Lung microvascular endothelial cell (primary cell): ENCODE measurements at regions not wholly inside any gene's neighbourhood (a gene's known extent, or its start where the extent isn't known, plus 50 kb on each side); places are given as distances from the start of the nearest gene placed in this dataset.
A peak's percentile ranks its signal among the peaks of the same experiment; 100 is the strongest.
"Not testable (repeated sequence)": the region's sequence is repeated elsewhere in the genome, so short reads cannot be mapped to it uniquely, and the experiment has no call there.

Source experiments
- DNase-seq, 2 donors: peaks; one replicate each; pipeline versions ENCODE4 v3.0.0 to v3.0.0-alpha.2; 2010; ENCODE audit warnings: low read depth in 2 of 2

- DNase-seq: not testable (repeated sequence)
Observed at GRCh38 chr5:176140138-176140537, 98.1 kb upstream of the SIMC1 start.

DNA sequence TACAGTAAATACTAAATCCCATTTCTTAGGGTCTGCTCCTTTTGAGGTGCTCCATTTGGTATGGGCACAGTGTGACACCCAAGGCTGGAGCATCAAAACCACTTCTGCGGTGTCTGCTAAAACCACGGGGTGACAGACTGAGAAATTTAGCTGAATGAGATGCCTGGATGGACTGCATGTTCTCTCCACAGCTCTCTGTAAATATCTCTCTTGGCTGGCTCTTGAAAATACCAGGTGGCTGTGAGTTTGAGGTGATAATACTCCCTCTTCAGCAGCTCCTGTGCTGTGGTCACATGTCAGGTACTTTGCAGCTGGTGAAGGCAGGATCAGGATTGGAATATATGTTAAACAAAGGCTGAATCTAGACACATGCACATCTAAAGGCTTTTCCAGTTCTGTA lies 93.7 kb upstream of the SIMC1 start:
- DNase-seq: no peak

DNA sequence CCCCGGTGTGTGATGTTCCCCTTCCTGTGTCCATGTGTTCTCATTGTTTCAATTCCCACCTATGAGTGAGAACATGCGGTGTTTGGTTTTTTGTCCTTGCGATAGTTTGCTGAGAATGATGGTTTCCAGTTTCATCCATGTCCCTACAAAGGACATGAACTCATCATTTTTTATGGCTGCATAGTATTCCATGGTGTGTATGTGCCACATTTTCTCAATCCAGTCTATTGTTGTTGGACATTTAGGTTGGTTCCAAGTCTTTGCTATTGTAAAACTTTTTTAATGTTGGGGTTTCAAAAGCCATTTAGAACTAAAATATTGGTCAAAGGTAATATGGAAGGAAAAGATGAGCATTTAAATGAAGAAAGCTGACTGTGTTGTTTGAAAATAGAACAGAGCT lies 88.3 kb upstream of the SIMC1 start:
- DNase-seq: not testable (repeated sequence)

GRCh38 chr5:176151281-176151680 lies 86.9 kb upstream of the SIMC1 start:
- no peak for DNase-seq

GRCh38 chr5:176152191-176152929 lies 85.9 kb upstream of the SIMC1 start:
- no peak for DNase-seq

DNA sequence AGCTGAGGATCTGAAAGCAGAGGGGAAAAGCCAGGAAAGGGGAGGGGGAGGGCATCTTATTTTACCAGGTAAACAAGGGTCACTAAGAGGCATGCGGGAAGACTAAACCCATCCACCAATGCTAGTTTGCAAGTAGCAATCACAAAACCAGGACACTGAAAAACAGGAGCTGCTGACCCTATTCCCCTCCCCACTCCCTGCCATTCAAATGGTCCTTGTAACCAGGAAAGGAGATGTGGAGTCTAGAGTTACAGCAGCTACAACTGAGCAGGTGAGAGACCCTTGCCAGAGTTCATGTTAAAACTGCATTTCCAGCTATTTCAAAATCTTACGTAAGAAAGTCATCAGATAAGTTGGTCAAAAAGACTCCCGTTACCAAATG lies 85.3 kb upstream of the SIMC1 start:
- DNase-seq: no peak

- DNase-seq: peak; percentile 28 to 58
Observed at GRCh38 chr5:176153741-176154140, 84.5 kb upstream of the SIMC1 start.

GRCh38 chr5:176154821-176155220 lies 83.4 kb upstream of the SIMC1 start:
- DNase-seq: no peak

DNA sequence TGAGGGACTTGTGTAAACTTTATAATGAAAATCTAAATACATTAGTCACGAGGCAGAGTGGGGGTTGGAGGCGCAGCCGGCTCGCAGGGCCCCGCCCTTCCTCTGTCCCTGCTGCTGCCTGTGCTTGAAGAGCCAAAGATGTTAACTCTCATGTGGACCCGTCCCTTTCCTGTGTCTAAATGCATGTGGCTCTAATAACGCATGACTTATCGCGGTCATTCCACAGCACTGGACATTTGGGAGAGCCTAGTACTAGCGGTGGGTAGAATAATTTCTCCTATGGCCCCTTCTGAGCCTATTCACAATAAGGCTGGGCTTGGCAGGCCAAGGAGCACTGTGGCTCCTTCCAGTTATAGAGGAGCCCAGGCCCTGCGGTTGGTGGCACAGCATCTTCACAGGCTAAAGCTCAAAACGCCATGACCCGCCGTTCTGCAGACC lies 82.3 kb upstream of the SIMC1 start:
- peak in 1 of 2 donors; percentile 19 for DNase-seq

DNA sequence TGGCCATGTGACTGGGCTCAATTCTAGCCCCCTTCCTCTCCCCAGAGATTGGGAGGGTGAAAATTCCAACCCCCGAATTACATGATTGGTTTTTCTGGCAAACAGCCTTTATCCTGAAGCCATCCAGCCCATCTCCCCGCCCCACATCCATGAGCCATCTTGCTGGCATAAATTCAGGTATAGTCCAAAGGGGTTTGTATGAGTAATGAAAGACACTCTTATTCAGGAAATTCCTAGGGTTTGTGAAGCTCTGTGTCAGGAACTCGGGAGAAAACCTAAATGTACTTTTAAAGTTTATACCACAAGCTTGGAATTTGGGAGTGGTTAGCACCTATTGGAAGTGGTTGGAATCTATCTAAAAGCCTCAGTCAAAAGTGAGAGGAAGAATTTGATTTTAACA lies 80.6 kb upstream of the SIMC1 start:
- DNase-seq: peak in 1 of 2 donors; percentile 10

GRCh38 chr5:176161431-176161830 lies 76.8 kb upstream of the SIMC1 start:
- no peak for DNase-seq

DNA sequence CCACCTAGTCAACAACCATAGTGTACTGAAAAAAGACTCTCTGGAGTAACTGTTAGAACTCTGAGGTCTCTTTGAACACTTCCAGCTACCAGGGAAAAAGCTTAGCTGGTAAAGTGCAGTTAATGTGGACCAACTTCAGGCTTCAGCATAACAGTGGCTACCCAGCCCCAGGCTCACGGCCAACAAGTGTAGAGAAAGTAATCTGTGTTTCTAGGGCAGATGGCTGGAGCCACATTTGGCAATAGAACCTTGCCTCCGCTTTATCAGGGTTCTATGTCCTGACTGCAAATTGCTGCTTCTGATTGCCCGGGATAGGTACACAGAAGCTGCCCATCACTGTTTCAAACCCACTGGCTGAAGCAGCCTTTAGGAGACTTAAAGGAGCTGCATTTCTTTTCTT lies 76.0 kb upstream of the SIMC1 start:
- DNase-seq: no peak

- DNase-seq: no peak
Observed at GRCh38 chr5:176162888-176163287, 75.3 kb upstream of the SIMC1 start.

DNA sequence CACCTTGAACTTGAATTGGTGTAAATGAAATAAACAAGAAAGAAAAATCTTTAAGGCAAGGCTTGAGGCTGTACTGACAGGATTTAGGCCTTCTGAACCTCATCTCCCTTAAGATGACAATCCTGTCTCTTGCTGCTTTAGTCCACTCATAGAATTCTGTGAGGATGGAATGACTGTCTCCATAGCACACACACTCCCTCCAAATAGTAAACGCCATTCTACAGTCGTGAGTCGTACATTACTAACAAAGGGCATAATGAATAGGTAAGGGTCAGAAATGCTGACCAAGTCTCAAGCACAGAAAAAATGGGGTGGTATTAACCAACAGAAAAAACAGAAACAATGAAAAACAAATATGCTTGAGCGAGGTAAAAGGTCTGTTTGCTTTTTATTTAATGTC lies 71.8 kb upstream of the SIMC1 start:
- DNase-seq: no peak

DNA sequence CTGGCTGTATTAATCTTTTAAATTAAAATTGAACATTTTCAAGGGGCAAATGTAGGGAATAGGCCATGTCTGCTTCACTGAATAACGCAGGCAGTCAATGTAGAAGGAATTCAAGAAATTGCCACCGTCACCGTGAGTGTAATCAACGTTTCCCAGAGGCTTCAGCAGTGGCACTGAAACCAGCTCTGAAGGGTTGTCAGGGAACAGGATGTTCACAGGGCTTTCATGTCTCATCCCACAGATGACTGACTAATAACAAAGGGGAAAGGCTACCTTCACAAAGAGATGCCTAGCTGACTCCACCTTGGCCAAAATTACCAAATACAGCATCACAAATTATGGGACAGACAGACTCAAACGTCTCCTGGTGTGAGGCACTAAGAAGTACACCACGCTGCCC lies 70.4 kb upstream of the SIMC1 start:
- no peak for DNase-seq

GRCh38 chr5:176169393-176170063 lies 68.7 kb upstream of the SIMC1 start:
- DNase-seq: no peak

DNA sequence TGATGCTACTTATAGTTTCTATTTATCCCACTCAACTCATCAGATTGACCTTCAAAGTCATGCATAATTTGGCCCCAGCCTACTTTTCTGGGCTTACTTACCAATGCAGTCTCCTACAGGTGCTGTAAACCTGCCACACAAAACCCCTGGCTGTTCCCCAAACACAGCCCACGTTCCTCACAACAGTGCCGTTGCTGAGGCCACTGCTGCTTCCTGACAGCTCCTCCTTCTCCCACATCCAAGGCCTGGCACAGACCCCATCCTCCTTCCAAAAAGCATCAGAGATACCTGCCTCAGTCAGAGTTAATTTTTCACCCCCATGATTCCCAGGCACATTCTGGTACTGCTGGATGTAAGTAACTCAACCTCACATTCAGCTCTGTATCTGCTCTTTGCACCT lies 68.1 kb upstream of the SIMC1 start:
- DNase-seq: no peak

- no peak for DNase-seq
Observed at GRCh38 chr5:176171171-176171760, 67.0 kb upstream of the SIMC1 start.

DNA sequence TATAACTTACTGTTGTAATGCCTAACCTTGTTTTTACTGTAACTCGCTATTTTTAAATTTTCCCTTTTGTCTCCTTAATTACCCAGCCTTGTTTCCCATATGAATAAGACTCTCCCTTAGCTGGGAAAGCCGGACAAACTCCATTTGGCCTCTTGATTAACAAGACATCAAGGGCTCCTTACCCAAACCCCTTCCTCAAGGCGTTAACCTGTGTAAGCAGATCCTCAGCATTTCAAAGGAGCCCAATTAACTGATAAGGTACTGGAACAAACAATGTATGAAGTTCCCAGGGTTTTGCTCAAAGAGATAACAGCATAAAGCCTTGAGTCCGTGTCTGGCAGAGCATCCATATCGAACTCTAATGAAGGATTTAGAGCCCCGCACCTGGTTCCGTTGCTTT lies 66.0 kb upstream of the SIMC1 start:
- DNase-seq: no peak

DNA sequence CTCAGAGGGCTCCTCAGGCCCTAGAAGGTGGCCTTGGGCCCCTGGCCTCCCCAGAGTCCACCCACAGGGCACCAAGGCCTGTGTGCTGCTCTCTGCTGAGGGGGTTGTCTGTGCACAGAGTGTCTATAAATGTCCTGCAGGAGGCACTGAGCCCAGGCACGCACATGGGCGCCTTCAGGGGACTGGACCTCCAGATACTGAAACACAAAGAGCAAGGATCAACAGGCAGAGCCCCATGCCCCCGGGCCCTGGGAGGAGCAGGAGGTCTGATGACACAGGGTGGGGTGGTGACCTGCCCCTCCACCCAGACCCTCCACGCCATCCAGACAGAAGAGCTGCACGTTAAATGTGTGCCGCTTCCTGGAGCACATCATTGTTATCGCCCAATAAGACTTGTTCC lies 64.6 kb upstream of the SIMC1 start:
- DNase-seq: no peak

DNA sequence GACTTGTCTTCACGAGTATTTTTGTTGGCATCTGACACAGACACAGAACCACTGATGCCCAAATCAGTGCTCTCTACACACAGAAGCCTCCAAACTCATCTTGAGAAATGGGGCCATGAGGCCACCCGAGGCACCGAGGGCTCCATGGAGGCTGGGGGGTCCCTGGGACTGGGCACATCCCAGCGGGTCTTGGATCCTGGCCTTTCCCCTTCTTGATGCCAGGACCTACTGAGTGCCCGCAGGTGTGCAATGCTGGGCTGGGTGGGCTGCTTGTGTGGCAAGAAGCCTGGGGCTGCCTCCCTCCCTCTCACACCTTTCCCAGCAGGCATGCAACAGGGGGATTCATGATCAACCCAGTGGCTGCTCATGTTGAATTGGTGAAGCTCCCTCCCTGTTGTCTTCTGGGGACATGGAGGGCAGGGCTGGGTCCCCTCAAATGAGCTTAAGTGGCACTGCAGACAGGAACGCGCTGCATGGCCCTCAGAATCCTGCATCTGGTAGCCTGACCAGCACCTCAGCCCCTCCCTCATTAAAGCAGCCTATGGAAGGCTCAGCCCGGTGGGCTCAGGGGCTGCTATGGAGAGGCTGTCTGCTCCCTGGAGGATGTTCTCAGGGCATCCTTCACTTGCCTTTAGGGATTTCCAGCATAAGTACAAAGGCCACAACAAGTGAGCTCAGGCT lies 63.7 kb upstream of the SIMC1 start:
- no peak for DNase-seq

GRCh38 chr5:176175101-176175852 lies 62.9 kb upstream of the SIMC1 start:
- no peak for DNase-seq
